GM18951 (cell line): ENCODE measurements at regions not wholly inside any gene's neighbourhood (a gene's known extent, or its start where the extent isn't known, plus 50 kb on each side); places are given as distances from the start of the nearest gene placed in this dataset.
"Not testable (repeated sequence)": the region's sequence is repeated elsewhere in the genome, so short reads cannot be mapped to it uniquely, and the experiment has no call there.

ENCODE experiments used
- POLR2A ChIP-seq: IDR thresholded peaks from 4 replicates; pipeline ENCODE4 v1.6.1; 2011; ENCODE audit warnings: mild to moderate bottlenecking; ENCODE audit not compliant: insufficient read length, insufficient read depth; ENCODE audit errors: extremely low read depth
- in situ Hi-C: fragments of 300-500 bp; cut with MboI; formaldehyde crosslinking; loops from one replicate; pipeline ENCODE4 v1.12.0; 2022; ENCODE audit warnings: low sequenced_read_pairs, mixed read lengths, inconsistent platforms; ENCODE audit not compliant: unreplicated experiment

DNA sequence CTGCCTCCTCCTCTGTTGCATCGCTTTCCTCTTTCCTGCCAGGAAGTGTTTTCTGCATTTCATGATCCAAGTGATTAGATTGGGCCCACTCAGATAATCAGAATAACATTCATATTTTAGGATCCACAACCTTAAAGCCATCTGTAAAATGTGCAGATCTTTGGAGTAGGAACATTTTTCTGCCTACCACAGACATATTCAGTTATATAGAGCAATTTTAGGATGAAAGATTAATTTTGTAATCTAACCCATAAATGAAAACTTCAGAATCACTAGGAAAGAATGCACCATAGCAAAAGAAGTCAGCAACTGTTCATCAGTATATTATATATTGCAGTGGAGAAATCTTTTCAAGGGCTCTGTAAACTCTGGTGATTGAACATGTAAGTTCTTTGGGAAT lies 659.9 kb upstream of the LUZP2 start:
- in situ Hi-C loops = no loop called here
- no peak for TF ChIP-seq POLR2A

GRCh38 chr11:23840872-23841271 lies 656.0 kb upstream of the LUZP2 start:
- no peak for TF ChIP-seq POLR2A
- in situ Hi-C loops = no loop called here

DNA sequence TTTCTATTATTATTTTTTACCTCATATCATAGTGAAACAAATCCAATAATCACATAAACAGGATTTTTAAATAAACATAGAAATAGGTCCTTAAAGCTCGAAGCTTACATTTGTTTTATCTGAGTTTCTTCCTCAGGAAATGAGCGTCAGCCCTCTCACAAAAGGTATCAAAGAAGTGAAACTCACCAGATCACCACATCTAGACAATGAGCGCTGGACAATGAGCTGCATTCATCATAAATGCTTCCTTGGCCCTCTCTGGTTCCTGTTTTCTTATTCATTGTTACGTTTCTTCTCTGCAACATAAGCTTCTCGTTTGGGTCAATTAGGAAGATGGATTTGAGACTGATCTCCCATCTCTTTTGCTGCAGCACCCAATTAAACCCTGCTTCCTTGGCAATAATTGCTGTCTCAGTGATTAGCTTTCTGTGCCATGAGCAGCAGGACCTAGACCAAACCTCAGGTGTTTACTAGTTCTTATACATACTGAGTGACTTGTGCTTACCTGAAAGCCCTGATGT lies 649.9 kb upstream of the LUZP2 start:
- in situ Hi-C loops = no loop called here
- TF ChIP-seq POLR2A = no peak

DNA sequence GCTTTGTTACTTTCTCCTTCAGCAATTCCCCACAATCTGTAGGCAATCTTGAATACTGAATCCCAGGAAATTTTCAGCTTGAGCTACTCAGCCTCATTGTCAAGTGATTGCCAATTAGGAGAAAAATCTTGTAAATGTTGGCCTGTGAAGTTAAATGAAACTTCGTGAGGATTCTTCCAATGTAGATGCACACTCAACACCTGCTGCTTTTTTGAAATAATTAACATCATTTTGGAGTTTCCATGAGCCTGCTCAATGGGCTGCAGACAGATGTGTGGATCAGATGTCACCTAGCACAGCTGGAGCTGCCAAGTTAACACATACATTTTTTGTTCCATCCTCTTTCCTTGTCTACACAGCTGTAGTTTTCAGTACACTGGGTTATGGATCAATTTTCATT lies 645.6 kb upstream of the LUZP2 start:
- in situ Hi-C loops = no loop called here
- no peak for TF ChIP-seq POLR2A

GRCh38 chr11:23856654-23857053 lies 640.2 kb upstream of the LUZP2 start:
- in situ Hi-C loops = no loop called here
- TF ChIP-seq POLR2A = no peak

GRCh38 chr11:23859087-23859486 lies 637.8 kb upstream of the LUZP2 start:
- in situ Hi-C loops = no loop called here
- no peak for TF ChIP-seq POLR2A

DNA sequence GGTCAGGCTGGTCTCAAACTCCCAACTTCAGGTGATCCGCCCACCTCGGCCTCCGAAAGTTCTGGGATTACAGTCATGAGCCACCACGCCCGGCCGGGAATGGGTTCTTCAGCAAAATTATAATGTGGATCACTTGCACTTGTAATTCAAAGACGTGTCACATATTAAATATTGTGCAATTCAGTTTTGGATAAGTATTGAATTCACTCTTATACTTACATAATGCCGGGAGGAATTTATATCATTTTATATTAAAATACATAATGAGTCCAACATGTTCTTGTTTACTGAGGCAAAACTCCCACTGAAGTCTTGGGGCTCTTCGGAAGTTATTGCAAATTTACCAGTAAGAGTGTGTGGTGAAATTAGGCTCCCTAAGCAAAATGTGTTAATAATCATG lies 635.2 kb upstream of the LUZP2 start:
- in situ Hi-C loops = no loop called here
- TF ChIP-seq POLR2A = no peak

GRCh38 chr11:23865341-23865975 lies 631.4 kb upstream of the LUZP2 start:
- TF ChIP-seq POLR2A = no peak
- in situ Hi-C loops = no loop called here

DNA sequence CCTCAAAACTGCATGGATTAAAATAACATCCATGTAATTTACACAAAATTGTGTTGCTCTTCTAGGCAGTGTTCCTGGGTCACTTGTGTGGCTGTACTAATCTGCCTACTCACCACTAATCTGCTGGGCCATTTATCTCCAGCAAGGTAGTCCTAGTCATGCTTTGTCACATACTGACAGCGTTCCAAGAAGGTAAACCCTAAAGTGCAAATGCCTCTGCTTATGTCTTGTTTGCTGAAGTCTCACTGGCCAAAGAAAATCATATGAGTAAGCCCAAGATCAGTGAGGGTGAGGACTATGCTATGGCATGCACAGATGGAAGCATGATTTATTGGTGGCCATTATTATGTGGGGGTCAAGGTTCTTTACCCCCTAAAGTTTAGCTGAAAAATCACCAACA lies 630.2 kb upstream of the LUZP2 start:
- TF ChIP-seq POLR2A = no peak
- in situ Hi-C loops = no loop called here

DNA sequence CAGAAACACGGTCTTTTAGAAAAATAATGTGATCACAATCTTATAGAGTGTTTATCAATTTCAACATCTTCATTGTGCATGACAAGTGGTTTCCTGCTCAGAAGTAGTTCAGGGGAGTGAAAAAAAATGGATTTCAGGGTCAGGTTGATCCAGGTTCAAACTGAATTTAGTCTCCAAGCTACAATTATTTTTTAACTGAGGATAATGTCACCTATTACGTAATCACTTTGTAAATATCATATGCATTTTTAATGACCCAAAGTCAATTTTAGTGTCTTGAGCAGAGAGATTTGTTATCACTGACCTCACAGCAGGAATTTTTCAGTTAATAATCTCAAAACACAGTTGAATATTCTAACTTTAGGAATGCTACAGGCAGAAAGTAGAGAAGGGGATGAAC lies 627.2 kb upstream of the LUZP2 start:
- in situ Hi-C loops = no loop called here

GRCh38 chr11:23873406-23873805 lies 623.4 kb upstream of the LUZP2 start:
- in situ Hi-C loops = no loop called here
- no peak for TF ChIP-seq POLR2A

More for the DNA sequence above, 627.2 kb upstream of the LUZP2 start:
- TF ChIP-seq POLR2A = no peak

DNA sequence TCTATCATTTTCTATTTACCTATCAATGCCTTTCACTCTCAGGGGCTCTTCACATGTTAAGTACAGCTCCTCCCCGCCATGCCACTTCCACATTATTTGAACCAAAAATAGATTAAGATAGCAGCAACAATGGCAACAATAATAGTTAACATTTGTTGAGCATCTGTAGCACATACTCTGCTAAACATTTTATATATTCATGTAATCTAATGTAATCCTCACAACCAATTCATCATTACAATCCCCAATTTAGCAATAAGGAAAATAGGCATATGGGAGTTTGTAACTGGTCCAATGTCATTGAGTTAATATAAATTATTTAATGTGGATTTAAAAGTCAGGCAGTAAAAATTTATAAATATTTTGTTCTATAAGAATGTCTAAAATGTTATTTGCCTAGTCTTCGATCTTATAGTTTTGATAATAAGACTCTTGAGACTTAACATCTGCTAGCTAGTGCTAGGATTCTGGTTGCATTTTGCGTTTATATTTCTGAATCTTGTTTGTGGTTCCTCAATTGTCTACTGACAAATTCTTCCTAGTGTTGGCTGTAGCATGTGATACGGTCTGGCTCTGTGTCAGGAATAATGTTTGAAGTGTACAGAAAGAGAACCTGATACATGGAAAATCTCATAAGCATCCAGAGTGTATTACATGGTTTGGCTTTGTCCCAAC lies 621.5 kb upstream of the LUZP2 start:
- TF ChIP-seq POLR2A = no peak
- in situ Hi-C loops = no loop called here

- in situ Hi-C loops = not testable (repeated sequence)
Measured at GRCh38 chr11:23883426-23884048, 613.3 kb upstream of the LUZP2 start.

GRCh38 chr11:23884341-23884740 lies 612.5 kb upstream of the LUZP2 start:
- no peak for TF ChIP-seq POLR2A
- in situ Hi-C loops = no loop called here

- in situ Hi-C loops = no loop called here
- TF ChIP-seq POLR2A = no peak
Measured at GRCh38 chr11:23885801-23886200, 611.1 kb upstream of the LUZP2 start.

DNA sequence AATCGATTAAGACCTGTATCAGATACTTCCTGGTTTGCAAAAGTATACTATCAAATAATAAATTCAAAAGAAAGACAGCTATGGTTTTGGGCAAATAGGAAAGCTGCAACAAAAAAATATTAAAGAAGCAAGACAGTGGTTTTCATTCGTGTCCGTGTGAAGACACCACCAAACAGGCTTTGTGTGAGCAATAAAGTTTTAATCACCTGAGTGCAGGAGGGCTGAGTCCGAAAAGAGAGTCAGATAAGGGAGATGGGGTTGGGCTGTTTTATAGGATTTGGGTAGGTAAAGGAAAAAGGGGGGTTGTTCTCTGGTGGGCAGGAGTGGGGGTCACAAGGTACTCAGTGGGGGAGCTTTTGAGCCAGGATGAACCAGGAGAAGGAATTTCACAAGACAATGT lies 609.7 kb upstream of the LUZP2 start:
- in situ Hi-C loops = not testable (repeated sequence)
